Mesothelial cell of epicardium (in vitro differentiated cells): ENCODE measurements at regions not wholly inside any gene's neighbourhood (a gene's known extent, or its start where the extent isn't known, plus 50 kb on each side); places are given as distances from the start of the nearest gene placed in this dataset.

Experiments used
- DNase-seq, 2 experiments: peaks; one replicate each; pipeline ENCODE4 v3.0.0; 2021; ENCODE audit warnings: low spot score in 2 of 2; ENCODE audit not compliant: unreplicated experiment in 2 of 2
- H3K27ac Mint-ChIP-seq: 2 replicates; pipeline ENCODE4 v1.8.0; 2021; ENCODE audit warnings: mixed read lengths
- H3K27me3 Mint-ChIP-seq: 2 replicates; pipeline ENCODE4 v1.8.0; 2021; ENCODE audit warnings: low read depth, mixed read lengths
- H3K36me3 Mint-ChIP-seq: 2 replicates; pipeline ENCODE4 v1.8.0; 2021; ENCODE audit warnings: mixed read lengths
- H3K4me1 Mint-ChIP-seq: 2 replicates; pipeline ENCODE4 v1.8.0; 2021; ENCODE audit warnings: mixed read lengths
- H3K4me3 Mint-ChIP-seq: 2 replicates; pipeline ENCODE4 v1.8.0; 2021; ENCODE audit warnings: mild to moderate bottlenecking, moderate library complexity, mixed read lengths
- H3K9me3 Mint-ChIP-seq: 2 replicates; pipeline ENCODE4 v1.8.0; 2021; ENCODE audit warnings: mixed read lengths
- TF ChIP-seq, protein P1 (sequence below): fragments of 200-600 bp; sonication (generic); IDR thresholded peaks from one replicate; pipeline ENCODE4 v1.5.0; 2021; ENCODE audit warnings: antibody characterized with exemption; ENCODE audit not compliant: unreplicated experiment

DNA sequence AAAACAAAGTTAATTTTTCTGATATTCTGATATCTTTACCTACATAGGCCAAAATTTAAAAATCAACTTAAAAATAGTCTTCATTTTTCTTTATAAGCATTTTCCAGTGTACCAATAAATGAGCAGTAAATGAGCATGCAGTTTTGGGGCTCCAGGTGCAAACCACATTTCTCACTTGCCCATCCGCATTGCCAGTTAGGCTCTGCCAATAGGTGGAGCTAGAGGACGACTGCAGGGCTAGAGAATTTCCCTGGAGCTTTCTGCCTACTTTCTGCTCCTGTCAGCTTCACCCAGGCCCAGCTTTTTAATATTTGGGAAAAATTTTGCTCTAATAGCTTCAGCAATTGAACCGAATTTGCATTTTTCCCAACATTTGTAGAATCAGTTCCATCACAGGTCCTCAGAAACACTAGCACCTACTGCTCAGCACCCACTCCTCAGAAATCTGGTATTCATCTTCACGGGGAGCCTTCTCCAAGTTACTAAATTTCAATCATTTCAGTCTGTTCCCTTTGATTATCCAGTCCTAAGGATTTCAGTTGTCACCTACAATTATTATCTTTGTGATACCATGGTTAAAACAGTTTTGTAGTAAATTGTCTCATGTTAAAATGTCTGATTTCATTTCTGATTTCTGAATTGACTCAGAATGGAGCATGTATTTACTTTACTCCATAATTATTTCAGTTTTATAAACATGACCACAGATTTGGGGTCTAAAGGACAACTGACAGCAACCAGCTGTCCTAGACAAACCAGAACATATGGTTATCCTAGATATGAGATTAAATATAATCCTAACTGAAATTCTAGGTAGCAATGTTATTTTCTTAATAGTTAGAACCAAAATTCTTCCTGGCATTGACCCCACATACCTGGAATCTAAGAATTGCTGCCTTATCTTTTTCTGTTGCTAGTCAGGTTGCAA is 104.6 kb upstream of the FAM174A start:
- Mint-ChIP-seq H3K4me3 (no peak overlapping the region), H3K27ac (no peak overlapping the region), H3K36me3 (peaks cover 1% of the 10 kb centered on the region), H3K4me1 (no peaks in the 10 kb centered on the region), H3K9me3 (no peaks in the 10 kb centered on the region), H3K27me3 (no peaks in the 10 kb centered on the region)
- TF ChIP-seq, protein P1, sequence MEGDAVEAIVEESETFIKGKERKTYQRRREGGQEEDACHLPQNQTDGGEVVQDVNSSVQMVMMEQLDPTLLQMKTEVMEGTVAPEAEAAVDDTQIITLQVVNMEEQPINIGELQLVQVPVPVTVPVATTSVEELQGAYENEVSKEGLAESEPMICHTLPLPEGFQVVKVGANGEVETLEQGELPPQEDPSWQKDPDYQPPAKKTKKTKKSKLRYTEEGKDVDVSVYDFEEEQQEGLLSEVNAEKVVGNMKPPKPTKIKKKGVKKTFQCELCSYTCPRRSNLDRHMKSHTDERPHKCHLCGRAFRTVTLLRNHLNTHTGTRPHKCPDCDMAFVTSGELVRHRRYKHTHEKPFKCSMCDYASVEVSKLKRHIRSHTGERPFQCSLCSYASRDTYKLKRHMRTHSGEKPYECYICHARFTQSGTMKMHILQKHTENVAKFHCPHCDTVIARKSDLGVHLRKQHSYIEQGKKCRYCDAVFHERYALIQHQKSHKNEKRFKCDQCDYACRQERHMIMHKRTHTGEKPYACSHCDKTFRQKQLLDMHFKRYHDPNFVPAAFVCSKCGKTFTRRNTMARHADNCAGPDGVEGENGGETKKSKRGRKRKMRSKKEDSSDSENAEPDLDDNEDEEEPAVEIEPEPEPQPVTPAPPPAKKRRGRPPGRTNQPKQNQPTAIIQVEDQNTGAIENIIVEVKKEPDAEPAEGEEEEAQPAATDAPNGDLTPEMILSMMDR = peak; percentile 60
- DNase-seq = peak in 1 of 2 experiments; percentile 61

DNA sequence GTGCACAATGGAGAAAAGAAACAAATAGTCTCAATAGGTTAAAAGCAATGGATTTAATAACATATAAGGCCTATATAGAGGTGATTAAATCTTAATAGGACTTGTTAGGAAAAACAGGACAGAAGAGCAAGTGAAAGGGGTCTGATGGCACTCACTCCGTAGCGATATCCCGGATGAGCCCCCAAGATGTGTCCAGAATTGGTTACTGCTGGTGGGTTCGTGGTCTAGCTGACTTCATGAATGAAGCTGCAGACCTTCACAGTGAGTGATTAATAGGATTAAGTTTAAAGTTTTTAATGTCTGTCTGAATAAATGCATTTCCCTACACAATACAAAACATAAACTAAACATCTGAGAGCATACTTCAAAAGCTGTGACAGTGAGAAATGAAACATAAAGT is 110.4 kb upstream of the FAM174A start:
- H3K9me3 Mint-ChIP-seq = peaks cover 14% of the 10 kb centered on the region
- H3K4me3 Mint-ChIP-seq = no peak overlapping the region
- H3K27ac Mint-ChIP-seq = peak overlapping the region; percentile 12
- peaks cover 13% of the 10 kb centered on the region for H3K36me3 Mint-ChIP-seq
- peaks cover 7% of the 10 kb centered on the region for H3K4me1 Mint-ChIP-seq
- H3K27me3 Mint-ChIP-seq = no peaks in the 10 kb centered on the region
- TF ChIP-seq, protein P1 = no peak
- DNase-seq = no peak

DNA sequence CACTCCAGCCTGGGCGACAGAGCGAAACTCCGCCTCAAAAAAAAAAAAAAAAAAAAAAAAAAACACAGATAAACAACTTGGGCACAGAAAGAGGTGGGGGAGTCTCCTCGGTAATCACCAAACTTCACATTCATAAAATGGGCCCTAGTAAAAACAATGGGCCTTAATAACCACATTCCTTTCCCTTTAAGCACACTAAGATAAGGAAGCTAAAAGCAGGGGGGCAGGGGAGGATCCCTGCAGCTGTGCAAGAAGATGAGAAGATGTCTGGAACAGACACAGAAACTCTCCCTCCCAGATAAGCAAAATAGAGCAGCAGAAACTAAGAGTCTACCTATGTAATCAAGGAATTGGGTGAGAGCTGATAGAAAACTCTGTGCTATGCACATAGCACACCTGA is 111.2 kb upstream of the FAM174A start:
- DNase-seq = no peak
- Mint-ChIP-seq H3K4me1 (peaks cover 12% of the 10 kb centered on the region), H3K9me3 (peaks cover 14% of the 10 kb centered on the region), H3K4me3 (no peak overlapping the region), H3K27ac (peak overlapping the region; percentile 32), H3K36me3 (peaks cover 13% of the 10 kb centered on the region), H3K27me3 (no peaks in the 10 kb centered on the region)
- TF ChIP-seq, protein P1 = no peak

DNA sequence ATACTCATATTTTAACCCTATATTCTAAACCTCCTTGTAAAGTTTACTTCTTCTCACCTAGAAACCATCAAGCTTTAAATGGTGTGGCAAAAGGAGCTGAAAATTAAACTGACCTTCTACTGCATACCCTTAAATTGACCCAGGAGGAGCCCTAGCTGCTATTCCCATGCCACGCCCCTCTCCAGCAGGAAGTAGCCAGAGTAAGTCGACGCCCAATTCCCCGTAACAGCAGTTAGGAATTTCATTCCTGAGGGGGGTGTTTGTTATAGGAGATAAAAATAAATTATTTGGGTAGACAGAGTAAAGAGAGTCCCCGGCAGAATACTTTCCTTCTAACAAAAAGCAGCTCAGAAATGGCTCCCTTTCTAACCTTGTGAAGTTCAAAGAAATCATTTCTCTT is 111.8 kb upstream of the FAM174A start:
- peak overlapping the region; percentile 75 for H3K27ac Mint-ChIP-seq

DNA sequence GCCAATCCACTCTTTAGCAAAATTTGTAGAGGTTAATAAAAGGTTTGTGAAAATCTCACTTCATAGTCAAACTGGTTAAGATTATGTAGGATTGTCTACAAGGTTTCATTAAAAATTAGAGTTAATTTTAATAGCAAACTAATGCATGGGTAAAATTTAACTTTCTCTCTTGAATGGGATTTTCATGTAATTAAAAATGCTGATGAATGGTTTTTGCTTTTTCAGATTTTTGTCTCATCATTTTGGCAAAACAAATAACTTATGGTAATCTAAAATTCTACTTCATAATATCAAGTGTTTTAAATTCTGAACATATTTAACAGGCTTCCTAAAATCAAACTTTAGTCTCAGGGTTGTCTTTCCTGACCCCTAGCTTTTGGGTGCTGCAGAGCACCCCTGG is 113.8 kb upstream of the FAM174A start:
- Mint-ChIP-seq H3K9me3 (peaks cover 14% of the 10 kb centered on the region), H3K27me3 (no peaks in the 10 kb centered on the region), H3K4me3 (no peak overlapping the region), H3K4me1 (peaks cover 17% of the 10 kb centered on the region), H3K36me3 (peaks cover 13% of the 10 kb centered on the region), H3K27ac (no peak overlapping the region)
- TF ChIP-seq, protein P1 = no peak
- no peak for DNase-seq

More for the DNA sequence above, 111.8 kb upstream of the FAM174A start:
- Mint-ChIP-seq H3K27me3 (no peaks in the 10 kb centered on the region), H3K4me3 (no peak overlapping the region), H3K4me1 (peaks cover 17% of the 10 kb centered on the region), H3K36me3 (peaks cover 13% of the 10 kb centered on the region), H3K9me3 (peaks cover 14% of the 10 kb centered on the region)
- no peak for DNase-seq
- TF ChIP-seq, protein P1 = no peak
